ENCODE measurements at regions not wholly inside any gene's neighbourhood (a gene's known extent, or its start where the extent isn't known, plus 50 kb on each side); places are given as distances from the start of the nearest gene placed in this dataset.

DNA sequence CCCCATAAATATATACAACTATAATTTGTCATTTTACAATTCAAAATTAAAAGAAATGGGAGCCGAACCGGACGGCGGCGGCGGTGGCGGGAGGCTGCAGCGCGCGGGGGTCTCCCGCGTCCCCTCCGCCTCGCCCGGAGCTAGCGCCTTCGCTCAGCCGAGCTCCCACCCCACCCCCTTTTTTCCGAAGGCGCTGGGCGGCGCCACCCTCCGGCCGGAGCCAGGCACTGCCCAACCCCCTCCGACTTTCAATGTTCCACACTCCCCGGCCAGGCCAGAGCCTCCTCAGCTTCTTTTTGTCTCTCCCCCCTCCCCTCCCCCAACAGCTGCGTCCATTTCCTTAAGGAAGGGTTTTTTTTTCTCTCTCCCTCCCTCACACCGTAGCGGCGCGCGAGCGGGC, 214.1 kb upstream of the GEMIN8 start:
- no peak for TF ChIP-seq POLR2A (IDR thresholded peaks at IDR 0.05)
- TF ChIP-seq, protein P1, sequence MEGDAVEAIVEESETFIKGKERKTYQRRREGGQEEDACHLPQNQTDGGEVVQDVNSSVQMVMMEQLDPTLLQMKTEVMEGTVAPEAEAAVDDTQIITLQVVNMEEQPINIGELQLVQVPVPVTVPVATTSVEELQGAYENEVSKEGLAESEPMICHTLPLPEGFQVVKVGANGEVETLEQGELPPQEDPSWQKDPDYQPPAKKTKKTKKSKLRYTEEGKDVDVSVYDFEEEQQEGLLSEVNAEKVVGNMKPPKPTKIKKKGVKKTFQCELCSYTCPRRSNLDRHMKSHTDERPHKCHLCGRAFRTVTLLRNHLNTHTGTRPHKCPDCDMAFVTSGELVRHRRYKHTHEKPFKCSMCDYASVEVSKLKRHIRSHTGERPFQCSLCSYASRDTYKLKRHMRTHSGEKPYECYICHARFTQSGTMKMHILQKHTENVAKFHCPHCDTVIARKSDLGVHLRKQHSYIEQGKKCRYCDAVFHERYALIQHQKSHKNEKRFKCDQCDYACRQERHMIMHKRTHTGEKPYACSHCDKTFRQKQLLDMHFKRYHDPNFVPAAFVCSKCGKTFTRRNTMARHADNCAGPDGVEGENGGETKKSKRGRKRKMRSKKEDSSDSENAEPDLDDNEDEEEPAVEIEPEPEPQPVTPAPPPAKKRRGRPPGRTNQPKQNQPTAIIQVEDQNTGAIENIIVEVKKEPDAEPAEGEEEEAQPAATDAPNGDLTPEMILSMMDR (IDR thresholded peaks at IDR 0.05), result no peak
